ENCODE measurements at regions not wholly inside any gene's neighbourhood (a gene's known extent, or its start where the extent isn't known, plus 50 kb on each side); places are given as distances from the start of the nearest gene placed in this dataset.

- H3K9me3 ChIP-seq (ENCODE audit: insufficient read depth, low read depth) = no peaks in the 10 kb centered on the region
- TF ChIP-seq EZH2 (IDR thresholded peaks at IDR 0.05; ENCODE audit: low read depth) (no peak), CTCF (conservative IDR thresholded peaks at IDR 0.05) (peak; percentile 74)
- no peaks in the 10 kb centered on the region for H3K36me3 ChIP-seq (ENCODE audit: low read depth)
- intact Hi-C loops (cut with micrococcal nuclease; ENCODE audit: unreplicated experiment) = loop anchor here (1.0 to 2.0 kb wide), 2 partner anchors 492 to 590 kb away; partner anchors contain the start of gene PLCL1
- H3K9me2 ChIP-seq (ENCODE audit: insufficient read depth) = no peaks in the 10 kb centered on the region
- BruUV-seq (replicated peaks) = no TSS peak
- no peaks in the 10 kb centered on the region for H3K4me1 ChIP-seq (replicated peaks; ENCODE audit: insufficient read depth)
- ChIA-PET POLR2A (ENCODE audit: unreplicated experiment) (no interaction called here), CTCF (interaction anchor here (0.7 kb wide), 1 partner anchor 1587 kb away, joined by 4 read pairs; no protein-coding TSS in a partner anchor)
- no peak overlapping the region for H3K4me3 ChIP-seq
- H3K27me3 ChIP-seq (ENCODE audit: insufficient read depth, low read depth) = peaks cover 2% of the 10 kb centered on the region; the same call in 1 of the 2 replicates
- H3K27ac ChIP-seq = no peak overlapping the region
- H3F3A ChIP-seq (ENCODE audit: insufficient read depth, low read depth) = no peaks in the 10 kb centered on the region
- H4K20me1 ChIP-seq (ENCODE audit: insufficient read depth) = no peaks in the 10 kb centered on the region
- H3K4me2 ChIP-seq = no peak overlapping the region
- H2AFZ ChIP-seq = no peak overlapping the region
- no peaks in the 10 kb centered on the region for H3K79me2 ChIP-seq (ENCODE audit: low read depth)
- peak; percentile 35 to 42 for DNase-seq
These were observed 492.4 kb downstream of the PLCL1 start for GRCh38 chr2:198296665-198297308.

- TF ChIP-seq CTCF (conservative IDR thresholded peaks at IDR 0.05) (no peak), EZH2 (IDR thresholded peaks at IDR 0.05; ENCODE audit: low read depth) (no peak)
- intact Hi-C loops (cut with micrococcal nuclease; ENCODE audit: unreplicated experiment) = no loop called here
- CTCF ChIA-PET = no interaction called here
These were observed 488.9 kb downstream of the PLCL1 start for GRCh38 chr2:198293281-198293680.

GRCh38 chr2:198289811-198290210, 485.4 kb downstream of the PLCL1 start:
- Histone ChIP-seq H3K27ac (no peak overlapping the region), H3K79me2 (ENCODE audit: low read depth) (no peaks in the 10 kb centered on the region), H3K4me2 (no peak overlapping the region), H3K9me3 (ENCODE audit: insufficient read depth, low read depth) (no peaks in the 10 kb centered on the region), H3K36me3 (ENCODE audit: low read depth) (no peaks in the 10 kb centered on the region), H3K9me2 (ENCODE audit: insufficient read depth) (no peaks in the 10 kb centered on the region), H2AFZ (no peak overlapping the region), H3K4me1 (replicated peaks; ENCODE audit: insufficient read depth) (no peaks in the 10 kb centered on the region), H4K20me1 (ENCODE audit: insufficient read depth) (no peaks in the 10 kb centered on the region), H3K27me3 (ENCODE audit: insufficient read depth, low read depth) (no peaks in the 10 kb centered on the region; the same call in 1 of the 2 replicates), H3F3A (ENCODE audit: insufficient read depth, low read depth) (no peaks in the 10 kb centered on the region), H3K4me3 (no peak overlapping the region)
- TF ChIP-seq CTCF (conservative IDR thresholded peaks at IDR 0.05) (no peak), EZH2 (IDR thresholded peaks at IDR 0.05; ENCODE audit: low read depth) (no peak)
- ChIA-PET POLR2A (ENCODE audit: unreplicated experiment) (no interaction called here), CTCF (no interaction called here)
- intact Hi-C loops (cut with micrococcal nuclease; ENCODE audit: unreplicated experiment) = no loop called here
- DNase-seq = no peak
- no TSS peak for BruUV-seq (replicated peaks)

More at GRCh38 chr2:198293281-198293680, 488.9 kb downstream of the PLCL1 start:
- no peaks in the 10 kb centered on the region for H4K20me1 ChIP-seq (ENCODE audit: insufficient read depth)
- DNase-seq = no peak
- H3K9me2 ChIP-seq (ENCODE audit: insufficient read depth) = no peaks in the 10 kb centered on the region
- H3K27me3 ChIP-seq (ENCODE audit: insufficient read depth, low read depth) = no peaks in the 10 kb centered on the region
- no peaks in the 10 kb centered on the region for H3K4me1 ChIP-seq (replicated peaks; ENCODE audit: insufficient read depth)
- H3K9me3 ChIP-seq (ENCODE audit: insufficient read depth, low read depth) = no peaks in the 10 kb centered on the region
- H3K4me3 ChIP-seq = no peak overlapping the region
- no TSS peak for BruUV-seq (replicated peaks)
- no peak overlapping the region for H3K27ac ChIP-seq
- no peaks in the 10 kb centered on the region for H3K79me2 ChIP-seq (ENCODE audit: low read depth)
- no peaks in the 10 kb centered on the region for H3K36me3 ChIP-seq (ENCODE audit: low read depth)
- no peak overlapping the region for H2AFZ ChIP-seq
- POLR2A ChIA-PET (ENCODE audit: unreplicated experiment) = no interaction called here
- H3K4me2 ChIP-seq = no peak overlapping the region
- no peaks in the 10 kb centered on the region for H3F3A ChIP-seq (ENCODE audit: insufficient read depth, low read depth)

Measured in PC-9 (cell line).